HEK293 (cell line): ENCODE measurements at regions not wholly inside any gene's neighbourhood (a gene's known extent, or its start where the extent isn't known, plus 50 kb on each side); places are given as distances from the start of the nearest gene placed in this dataset.

Experiments used
- ZNF292 ChIP-seq: fragments of 450-650 bp; formaldehyde crosslinking; IDR thresholded peaks from 2 replicates; pipeline ENCODE4 v1.5.1; 2016; ENCODE audit warnings: low read depth, missing biosample characterization, missing genetic modification characterization, borderline replicate concordance
- TF ChIP-seq, protein P1 (sequence below): fragments of 450-650 bp; formaldehyde crosslinking; IDR thresholded peaks from 2 replicates; pipeline ENCODE4 v1.5.1; 2016; ENCODE audit warnings: missing biosample characterization, missing genetic modification characterization

DNA sequence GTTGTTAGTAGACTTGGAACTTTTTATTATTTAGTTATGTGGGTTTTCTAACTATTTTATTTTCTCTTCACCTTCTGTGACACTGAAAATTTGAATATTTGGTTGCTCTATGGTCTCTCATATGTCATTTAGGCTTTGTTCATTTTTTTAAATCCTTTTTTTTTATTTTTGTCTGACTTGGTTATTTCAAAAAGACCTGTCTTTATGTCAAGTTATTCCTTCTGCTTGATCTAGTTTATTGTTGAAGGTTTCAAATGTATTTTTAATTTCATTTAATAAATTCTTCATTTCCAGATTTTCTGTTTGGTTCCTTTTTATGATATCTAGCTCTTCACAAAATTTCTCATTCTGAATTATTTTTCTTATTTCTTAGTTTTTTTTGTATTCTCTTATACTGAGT lies 160.6 kb upstream of the ATP5MC3 start:
- TF ChIP-seq, protein P1, sequence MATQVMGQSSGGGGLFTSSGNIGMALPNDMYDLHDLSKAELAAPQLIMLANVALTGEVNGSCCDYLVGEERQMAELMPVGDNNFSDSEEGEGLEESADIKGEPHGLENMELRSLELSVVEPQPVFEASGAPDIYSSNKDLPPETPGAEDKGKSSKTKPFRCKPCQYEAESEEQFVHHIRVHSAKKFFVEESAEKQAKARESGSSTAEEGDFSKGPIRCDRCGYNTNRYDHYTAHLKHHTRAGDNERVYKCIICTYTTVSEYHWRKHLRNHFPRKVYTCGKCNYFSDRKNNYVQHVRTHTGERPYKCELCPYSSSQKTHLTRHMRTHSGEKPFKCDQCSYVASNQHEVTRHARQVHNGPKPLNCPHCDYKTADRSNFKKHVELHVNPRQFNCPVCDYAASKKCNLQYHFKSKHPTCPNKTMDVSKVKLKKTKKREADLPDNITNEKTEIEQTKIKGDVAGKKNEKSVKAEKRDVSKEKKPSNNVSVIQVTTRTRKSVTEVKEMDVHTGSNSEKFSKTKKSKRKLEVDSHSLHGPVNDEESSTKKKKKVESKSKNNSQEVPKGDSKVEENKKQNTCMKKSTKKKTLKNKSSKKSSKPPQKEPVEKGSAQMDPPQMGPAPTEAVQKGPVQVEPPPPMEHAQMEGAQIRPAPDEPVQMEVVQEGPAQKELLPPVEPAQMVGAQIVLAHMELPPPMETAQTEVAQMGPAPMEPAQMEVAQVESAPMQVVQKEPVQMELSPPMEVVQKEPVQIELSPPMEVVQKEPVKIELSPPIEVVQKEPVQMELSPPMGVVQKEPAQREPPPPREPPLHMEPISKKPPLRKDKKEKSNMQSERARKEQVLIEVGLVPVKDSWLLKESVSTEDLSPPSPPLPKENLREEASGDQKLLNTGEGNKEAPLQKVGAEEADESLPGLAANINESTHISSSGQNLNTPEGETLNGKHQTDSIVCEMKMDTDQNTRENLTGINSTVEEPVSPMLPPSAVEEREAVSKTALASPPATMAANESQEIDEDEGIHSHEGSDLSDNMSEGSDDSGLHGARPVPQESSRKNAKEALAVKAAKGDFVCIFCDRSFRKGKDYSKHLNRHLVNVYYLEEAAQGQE (tag by site-specific recombination): no peak
- TF ChIP-seq ZNF292 (tag by site-specific recombination): no peak
